HG03575 (cell line): ENCODE measurements at regions not wholly inside any gene's neighbourhood (a gene's known extent, or its start where the extent isn't known, plus 50 kb on each side); places are given as distances from the start of the nearest gene placed in this dataset.

Experiments used
- ATAC-seq: cut with Tn5 transposase; IDR thresholded peaks from one replicate; pipeline ENCODE4 v1.9.1; 2021; ENCODE audit not compliant: unreplicated experiment, insufficient number of reproducible peaks, low FRiP score; ENCODE audit errors: extremely low read depth

DNA sequence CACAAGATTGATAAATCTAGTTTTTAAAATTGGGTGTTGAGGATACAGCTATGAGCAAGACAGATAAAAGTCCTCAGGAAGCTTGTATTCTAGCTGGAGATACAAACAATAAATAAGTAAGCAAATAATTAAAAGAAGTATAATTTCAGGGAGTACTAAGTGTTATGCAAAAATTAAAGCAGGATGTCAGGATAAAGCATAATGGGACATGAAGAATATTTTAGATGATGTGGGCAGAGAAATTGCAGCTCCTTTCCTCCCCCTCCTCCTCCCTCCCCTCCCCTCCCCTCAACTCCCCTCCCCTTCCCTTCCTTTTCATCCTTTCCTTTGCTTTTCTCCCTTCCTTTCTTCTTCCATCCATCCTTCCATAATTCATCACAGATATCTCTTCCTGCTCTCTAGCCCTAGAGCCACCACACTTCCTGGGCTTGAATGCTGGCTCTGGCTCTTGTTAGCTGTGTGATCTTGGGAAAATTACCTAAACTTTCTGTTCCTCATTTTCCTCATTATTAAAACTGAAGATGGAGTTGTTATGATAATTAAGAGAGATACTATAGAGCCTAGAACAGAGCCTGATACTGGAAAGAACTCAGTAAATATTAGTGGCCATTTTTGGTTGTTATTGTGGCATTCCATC, 323.9 kb downstream of the AACS start:
- no peak for ATAC-seq

DNA sequence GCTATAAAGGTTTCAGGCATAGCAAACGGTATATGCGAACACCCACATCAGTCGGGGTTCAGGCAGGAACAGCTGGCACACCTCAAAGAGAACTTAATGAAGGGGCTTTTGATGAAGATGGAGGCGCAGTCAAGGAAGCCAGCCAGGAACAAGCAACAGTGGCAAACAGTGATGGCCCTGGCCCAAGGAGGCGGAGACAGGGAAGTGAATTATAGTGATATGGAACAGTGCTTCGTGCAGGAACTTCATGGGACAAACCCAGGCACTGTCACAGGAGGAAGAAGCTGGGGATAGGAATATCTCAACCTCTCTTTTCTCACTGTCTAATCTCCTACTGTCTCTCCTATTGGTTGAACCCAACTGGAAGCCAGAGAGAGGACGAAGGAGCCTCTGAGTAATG, 328.3 kb downstream of the AACS start:
- ATAC-seq = no peak

DNA sequence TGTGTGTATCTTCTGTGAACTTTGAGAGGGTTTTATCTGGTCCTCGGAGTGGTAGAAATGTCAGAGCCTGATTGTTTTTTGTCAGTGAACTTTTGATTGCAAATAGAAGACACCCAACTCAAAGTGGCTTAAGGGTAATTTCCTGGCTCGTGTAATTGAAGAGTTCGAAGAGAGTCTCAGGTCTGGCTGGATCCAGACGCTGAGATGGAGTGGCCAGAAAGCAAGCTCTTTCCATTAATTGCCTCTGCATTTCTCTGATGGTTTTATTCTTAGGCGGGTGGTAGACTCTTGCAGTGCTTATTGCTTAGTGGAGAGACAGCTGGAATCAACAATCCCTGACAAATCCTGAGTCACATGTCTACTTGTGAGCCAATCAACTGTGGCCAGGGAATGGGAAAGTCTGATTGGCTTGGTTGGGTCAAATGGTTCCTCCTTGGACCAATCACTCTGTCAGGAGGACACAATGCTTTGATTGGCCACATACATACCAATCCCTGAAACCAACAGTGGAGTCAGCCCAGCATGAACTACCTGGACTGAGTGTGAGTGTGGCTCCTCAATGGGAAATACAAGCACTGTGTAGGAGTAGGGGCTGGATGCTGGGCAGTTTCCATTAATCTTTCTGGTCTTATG, 330.5 kb downstream of the AACS start:
- no peak for ATAC-seq

DNA sequence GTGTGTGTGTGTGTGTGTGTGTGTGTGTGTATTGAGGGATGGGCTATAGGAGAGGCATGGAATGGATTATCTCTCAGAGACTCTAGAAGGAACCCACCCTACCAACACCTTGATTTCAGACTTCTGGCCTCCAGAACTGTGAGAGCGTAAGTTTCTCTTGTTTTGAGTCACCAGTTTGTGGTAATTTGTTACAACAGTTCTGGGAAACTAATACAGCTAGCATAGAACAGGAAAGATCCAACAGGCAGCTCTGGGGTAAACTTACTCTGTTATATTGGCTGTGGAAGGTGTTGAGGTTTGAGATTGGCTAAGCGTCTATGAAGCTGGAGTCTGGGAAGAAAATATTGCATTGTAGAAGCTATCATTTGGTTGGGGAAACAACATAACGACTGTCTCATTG, 334.3 kb downstream of the AACS start:
- ATAC-seq = no peak

- ATAC-seq = no peak
Observed at GRCh38 chr12:125402874-125403789, 337.9 kb downstream of the AACS start.

DNA sequence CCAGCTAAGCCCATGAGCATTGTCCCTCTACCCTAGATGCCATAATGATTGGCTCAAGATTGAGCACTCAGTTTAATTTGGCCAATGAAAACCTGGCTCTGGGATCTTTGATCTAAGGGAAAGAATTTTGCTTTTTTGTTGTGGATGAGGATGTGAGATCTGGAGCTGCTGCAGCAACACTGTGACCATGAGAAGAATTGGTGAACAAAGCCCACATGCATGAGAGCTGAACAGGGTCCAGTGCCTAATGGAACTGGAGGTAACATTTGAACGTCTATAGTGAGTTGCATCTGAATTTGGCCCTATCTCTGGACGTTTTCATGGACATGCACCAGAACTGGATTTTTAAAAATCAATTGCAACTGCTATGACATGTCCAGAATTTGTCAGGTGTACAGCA, 338.6 kb downstream of the AACS start:
- no peak for ATAC-seq

DNA sequence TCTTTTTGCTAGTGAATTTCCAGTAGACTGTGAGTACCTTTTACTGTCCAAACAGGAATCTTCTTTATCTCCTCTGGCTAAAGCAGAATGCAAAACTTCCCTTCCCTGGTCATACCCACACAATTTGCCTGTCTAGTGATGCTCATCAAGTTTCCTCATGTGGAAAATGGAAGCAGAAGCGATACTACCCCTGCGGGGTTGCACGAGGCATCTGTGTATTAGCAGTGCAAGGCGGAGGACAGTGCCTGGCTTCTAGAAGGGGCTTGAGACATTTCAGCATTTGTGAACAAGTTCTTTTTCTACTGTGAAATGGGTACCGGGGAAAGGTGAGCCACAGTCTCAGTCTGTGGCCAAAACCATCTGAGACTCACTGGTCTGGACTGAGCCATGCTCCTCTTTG, 340.9 kb downstream of the AACS start:
- peak; percentile 91 for ATAC-seq

DNA sequence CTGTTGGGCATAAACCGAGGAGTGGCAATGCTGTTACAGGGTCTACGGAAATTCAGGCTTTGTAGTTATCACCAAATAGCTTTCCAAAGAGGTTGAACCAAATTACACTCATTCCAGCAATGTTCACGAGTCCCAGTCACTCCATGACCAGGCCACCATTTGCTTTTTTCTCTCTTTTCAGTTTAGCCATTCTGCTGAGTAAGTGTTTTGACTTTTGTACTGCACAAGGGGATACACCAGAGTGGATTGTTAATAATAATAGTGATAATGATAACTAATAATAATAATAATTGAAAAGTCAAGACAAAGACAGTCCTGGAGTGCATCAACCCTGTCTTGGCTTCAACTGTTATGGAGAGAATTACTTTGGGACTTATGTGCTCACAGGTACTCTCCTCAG, 343.5 kb downstream of the AACS start:
- no peak for ATAC-seq

- ATAC-seq = no peak
Observed at GRCh38 chr12:125412506-125412905, 347.3 kb downstream of the AACS start.

DNA sequence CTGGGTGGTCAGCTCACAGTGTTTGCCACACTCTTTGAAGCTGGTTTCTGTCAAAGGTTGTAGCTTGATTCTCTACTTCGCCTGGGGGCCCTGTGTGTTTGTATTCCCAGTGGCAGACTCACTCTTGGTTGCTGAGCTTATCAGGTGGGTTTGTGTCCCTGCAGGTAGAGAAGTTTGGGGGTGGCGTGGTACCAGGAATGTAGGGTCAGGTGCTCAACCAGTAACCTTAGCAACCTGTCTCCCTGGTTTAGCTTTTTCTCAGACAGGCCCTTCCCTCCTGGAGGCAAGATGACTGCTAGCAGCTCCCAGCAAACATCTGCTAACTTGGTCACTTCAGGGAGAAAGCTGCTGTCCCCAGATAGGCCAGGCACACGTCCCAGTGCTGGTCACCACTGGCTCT, 352.2 kb downstream of the AACS start:
- ATAC-seq = no peak

GRCh38 chr12:125418902-125419564, 353.8 kb downstream of the AACS start:
- no peak for ATAC-seq

- no peak for ATAC-seq
Observed at GRCh38 chr12:125424909-125425308, 359.7 kb downstream of the AACS start.

DNA sequence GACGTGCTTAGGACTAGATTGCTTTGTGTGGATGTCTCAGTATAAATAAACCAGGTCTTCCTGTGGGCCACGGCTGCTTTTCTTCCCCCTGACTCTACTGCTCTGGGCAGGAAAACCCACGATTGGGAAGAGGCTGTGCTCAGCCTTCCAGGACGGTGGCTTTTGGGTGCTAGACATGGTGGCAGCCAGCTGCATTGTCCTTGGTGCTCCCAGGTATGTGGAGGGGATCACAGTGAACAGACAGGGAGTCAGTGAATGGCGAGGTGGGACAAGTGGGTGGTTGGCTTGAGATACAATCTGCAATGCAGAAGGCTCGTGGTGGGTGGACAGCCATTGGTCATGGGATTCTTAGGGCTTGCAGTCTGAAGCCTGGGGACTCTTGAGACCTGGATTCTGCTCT, 366.3 kb downstream of the AACS start:
- ATAC-seq = no peak

- ATAC-seq = no peak
Observed at GRCh38 chr12:125434131-125434530, 368.9 kb downstream of the AACS start.

DNA sequence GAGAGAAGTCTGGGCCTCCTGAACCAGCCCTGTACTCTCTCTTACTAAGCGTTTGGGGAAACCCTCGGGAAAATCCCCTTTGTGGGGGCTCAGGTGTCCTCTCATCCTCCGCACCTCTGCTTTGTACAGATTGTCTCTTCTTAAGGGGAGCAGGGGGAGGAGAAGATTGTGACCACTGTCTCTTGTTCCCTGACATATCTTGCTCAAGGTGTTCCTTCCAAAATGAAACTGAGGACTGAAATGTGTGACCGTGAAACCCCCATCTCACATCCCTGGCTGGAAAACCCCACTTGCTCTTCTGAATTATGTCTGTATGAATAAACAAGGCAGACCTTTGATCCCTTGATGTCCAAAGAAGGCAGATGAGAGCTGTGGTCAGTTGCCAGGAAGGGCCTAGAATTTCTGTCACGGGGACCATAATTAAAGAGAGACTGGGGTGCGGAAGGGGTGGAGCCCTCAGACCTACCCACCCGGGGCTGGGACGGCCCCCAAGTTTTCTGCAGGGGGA, 369.8 kb downstream of the AACS start:
- peak; percentile 73 for ATAC-seq

- no peak for ATAC-seq
Observed at GRCh38 chr12:125435871-125436270, 370.6 kb downstream of the AACS start.

GRCh38 chr12:125436686-125437085, 371.5 kb downstream of the AACS start:
- ATAC-seq = no peak

- ATAC-seq = no peak
Observed at GRCh38 chr12:125440399-125440798, 375.2 kb downstream of the AACS start.

- ATAC-seq = no peak
Observed at GRCh38 chr12:125443341-125443740, 378.1 kb downstream of the AACS start.
